ENCODE measurements at regions not wholly inside any gene's neighbourhood (a gene's known extent, or its start where the extent isn't known, plus 50 kb on each side); places are given as distances from the start of the nearest gene placed in this dataset.

DNA sequence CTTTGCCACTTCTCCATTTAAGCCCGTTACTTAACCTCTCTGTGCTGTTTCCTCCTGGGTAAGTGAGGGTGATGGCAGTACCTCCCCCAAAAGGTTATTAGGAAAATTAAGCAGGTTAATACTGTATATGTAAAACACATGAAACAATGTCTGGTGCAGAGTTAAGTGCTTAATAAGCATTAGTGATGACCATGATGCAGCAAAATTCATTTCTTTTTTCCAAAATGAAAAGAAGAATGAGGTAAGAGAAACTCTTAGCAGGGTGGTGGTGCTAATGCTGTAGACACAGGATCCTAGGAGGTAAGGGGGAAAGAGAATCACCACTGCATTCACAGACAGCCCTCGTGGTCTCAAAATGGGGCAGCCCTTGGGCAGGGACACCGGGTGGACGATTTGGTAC is 115.1 kb upstream of the RAI14 start:
- ChIA-PET POLR2A (ENCODE audit: unreplicated experiment) (no interaction called here), CTCF (no interaction called here)
- H3K9me3 ChIP-seq (ENCODE audit: insufficient read depth, low read depth): peaks cover 36% of the 10 kb centered on the region
- TF ChIP-seq EZH2 (IDR thresholded peaks at IDR 0.05; ENCODE audit: low read depth) (no peak), CTCF (conservative IDR thresholded peaks at IDR 0.05) (no peak)
- no peaks in the 10 kb centered on the region for H3K79me2 ChIP-seq (ENCODE audit: low read depth)
- H2AFZ ChIP-seq: no peak overlapping the region
- no peak overlapping the region for H3K4me2 ChIP-seq
- no peaks in the 10 kb centered on the region for H3K36me3 ChIP-seq (ENCODE audit: low read depth)
- H3K27ac ChIP-seq: no peak overlapping the region
- H3K9me2 ChIP-seq (ENCODE audit: insufficient read depth): no peaks in the 10 kb centered on the region
- no peak for DNase-seq
- no TSS peak for BruUV-seq (replicated peaks)
- H4K20me1 ChIP-seq (ENCODE audit: insufficient read depth): no peaks in the 10 kb centered on the region
- H3K4me1 ChIP-seq (replicated peaks; ENCODE audit: insufficient read depth): peaks cover 13% of the 10 kb centered on the region
- intact Hi-C loops (cut with micrococcal nuclease; ENCODE audit: unreplicated experiment): no loop called here
- H3K27me3 ChIP-seq (ENCODE audit: insufficient read depth, low read depth): no peaks in the 10 kb centered on the region
- no peak overlapping the region for H3K4me3 ChIP-seq
- peaks cover 4% of the 10 kb centered on the region; the same call in 1 of the 2 replicates for H3F3A ChIP-seq (ENCODE audit: insufficient read depth, low read depth)

DNA sequence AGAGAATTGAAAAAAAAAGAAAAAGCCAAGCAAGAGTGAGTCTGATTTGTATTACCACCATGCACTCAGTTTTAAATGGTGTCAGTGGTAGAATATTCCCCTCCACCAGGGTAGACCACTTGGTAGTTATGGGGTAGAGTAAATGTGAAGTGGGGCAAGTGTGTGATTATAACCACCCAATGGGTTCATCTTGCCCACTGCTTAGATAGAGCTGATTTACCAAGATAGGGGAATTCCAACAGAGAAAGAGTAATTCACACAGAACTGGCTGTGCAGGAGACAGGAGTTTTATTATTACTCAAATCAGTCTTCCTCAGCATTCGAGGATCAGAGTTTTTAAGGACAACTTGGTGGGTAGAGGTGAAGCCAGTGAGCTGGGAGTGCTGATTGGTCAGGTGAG is 113.3 kb upstream of the RAI14 start:
- POLR2A ChIA-PET (ENCODE audit: unreplicated experiment): interaction anchor here (0.6 kb wide), 1 partner anchor 223 kb away, joined by 3 read pairs; no protein-coding TSS in a partner anchor

DNA sequence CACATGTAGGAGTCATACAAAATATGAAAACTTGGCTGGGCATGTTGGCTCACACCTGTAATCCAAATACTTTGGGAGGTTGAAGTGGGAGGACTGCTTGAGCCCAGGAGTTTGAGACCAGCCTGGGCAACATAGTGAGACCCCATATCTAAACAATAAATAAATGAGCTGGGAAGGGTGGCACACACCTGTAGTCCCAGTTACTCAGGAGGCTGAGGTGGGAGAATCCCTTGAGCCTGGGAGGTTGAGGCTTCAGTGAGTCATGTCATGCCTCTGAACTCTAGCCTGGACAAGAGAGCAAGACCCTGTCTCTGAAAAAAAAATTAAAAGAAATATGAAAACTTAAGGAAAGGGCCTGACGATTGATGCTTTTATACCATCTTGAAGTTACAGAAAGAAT is 112.4 kb upstream of the RAI14 start:
- no peaks in the 10 kb centered on the region for H4K20me1 ChIP-seq (ENCODE audit: insufficient read depth)
- peaks cover 53% of the 10 kb centered on the region for H3K9me3 ChIP-seq (ENCODE audit: insufficient read depth, low read depth)
- no peak overlapping the region for H2AFZ ChIP-seq
- no peaks in the 10 kb centered on the region for H3F3A ChIP-seq (ENCODE audit: insufficient read depth, low read depth)
- no peaks in the 10 kb centered on the region for H3K4me1 ChIP-seq (replicated peaks; ENCODE audit: insufficient read depth)
- no peak overlapping the region for H3K27ac ChIP-seq
- no peak overlapping the region for H3K4me3 ChIP-seq
- no peaks in the 10 kb centered on the region for H3K36me3 ChIP-seq (ENCODE audit: low read depth)
- H3K9me2 ChIP-seq (ENCODE audit: insufficient read depth): no peaks in the 10 kb centered on the region
- DNase-seq: no peak
- no peaks in the 10 kb centered on the region for H3K79me2 ChIP-seq (ENCODE audit: low read depth)
- no peak overlapping the region for H3K4me2 ChIP-seq
- no peak for TF ChIP-seq CTCF (conservative IDR thresholded peaks at IDR 0.05)
- TF ChIP-seq EZH2 (IDR thresholded peaks at IDR 0.05; ENCODE audit: low read depth): no peak
- H3K27me3 ChIP-seq (ENCODE audit: insufficient read depth, low read depth): no peaks in the 10 kb centered on the region
- intact Hi-C loops (cut with micrococcal nuclease; ENCODE audit: unreplicated experiment): no loop called here
- no TSS peak for BruUV-seq (replicated peaks)
- ChIA-PET POLR2A (ENCODE audit: unreplicated experiment) (no interaction called here), CTCF (no interaction called here)

More for the DNA sequence above, 113.3 kb upstream of the RAI14 start:
- no peaks in the 10 kb centered on the region for H4K20me1 ChIP-seq (ENCODE audit: insufficient read depth)
- no peaks in the 10 kb centered on the region for H3K9me2 ChIP-seq (ENCODE audit: insufficient read depth)
- no peaks in the 10 kb centered on the region for H3K79me2 ChIP-seq (ENCODE audit: low read depth)
- H3K36me3 ChIP-seq (ENCODE audit: low read depth): no peaks in the 10 kb centered on the region
- no peak overlapping the region for H3K4me2 ChIP-seq
- TF ChIP-seq CTCF (conservative IDR thresholded peaks at IDR 0.05): no peak
- no peak for TF ChIP-seq EZH2 (IDR thresholded peaks at IDR 0.05; ENCODE audit: low read depth)
- intact Hi-C loops (cut with micrococcal nuclease; ENCODE audit: unreplicated experiment): no loop called here
- H3K27me3 ChIP-seq (ENCODE audit: insufficient read depth, low read depth): no peaks in the 10 kb centered on the region
- H3K9me3 ChIP-seq (ENCODE audit: insufficient read depth, low read depth): peaks cover 48% of the 10 kb centered on the region
- H2AFZ ChIP-seq: no peak overlapping the region
- H3K27ac ChIP-seq: no peak overlapping the region
- no peak for DNase-seq
- H3F3A ChIP-seq (ENCODE audit: insufficient read depth, low read depth): no peaks in the 10 kb centered on the region
- H3K4me3 ChIP-seq: no peak overlapping the region
- no TSS peak for BruUV-seq (replicated peaks)
- H3K4me1 ChIP-seq (replicated peaks; ENCODE audit: insufficient read depth): no peaks in the 10 kb centered on the region; the same call in 1 of the 2 replicates
- CTCF ChIA-PET: no interaction called here

Data from PC-9 (cell line).